ENCODE measurements at regions not wholly inside any gene's neighbourhood (a gene's known extent, or its start where the extent isn't known, plus 50 kb on each side); places are given as distances from the start of the nearest gene placed in this dataset.

DNA sequence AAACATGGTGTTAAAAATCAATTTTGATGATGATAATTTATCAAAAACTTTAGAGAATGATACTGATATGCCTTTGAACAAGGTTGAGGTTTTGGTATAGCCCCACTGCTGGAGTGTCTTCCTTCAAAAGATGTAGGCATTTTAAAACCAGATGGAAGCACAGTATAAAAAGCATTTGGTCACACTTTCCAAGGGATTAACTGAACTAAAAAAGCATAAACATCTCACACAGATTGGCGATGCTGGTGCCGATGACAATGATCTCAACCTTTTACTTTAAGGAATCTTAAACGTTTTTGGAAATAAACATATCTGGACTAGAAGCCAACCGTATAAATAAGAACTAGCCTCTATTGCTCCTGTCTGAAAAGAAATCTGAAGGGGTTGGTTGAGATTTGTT, 488.4 kb downstream of the ENC1 start:
- H4K20me1 ChIP-seq = no peaks in the 10 kb centered on the region
- no peak for TF ChIP-seq Cebpa-rat (IDR thresholded peaks at IDR 0.05)
- no peak overlapping the region for H3K27ac ChIP-seq
- H3K9me3 ChIP-seq = no peaks in the 10 kb centered on the region
- no peaks in the 10 kb centered on the region for H3K27me3 ChIP-seq
- no peak overlapping the region for H3K4me2 ChIP-seq
- no peaks in the 10 kb centered on the region for H3K36me3 ChIP-seq
- no peaks in the 10 kb centered on the region for H3K4me1 ChIP-seq
- H3K9ac ChIP-seq = no peak overlapping the region
- no peak overlapping the region for H3K4me3 ChIP-seq

DNA sequence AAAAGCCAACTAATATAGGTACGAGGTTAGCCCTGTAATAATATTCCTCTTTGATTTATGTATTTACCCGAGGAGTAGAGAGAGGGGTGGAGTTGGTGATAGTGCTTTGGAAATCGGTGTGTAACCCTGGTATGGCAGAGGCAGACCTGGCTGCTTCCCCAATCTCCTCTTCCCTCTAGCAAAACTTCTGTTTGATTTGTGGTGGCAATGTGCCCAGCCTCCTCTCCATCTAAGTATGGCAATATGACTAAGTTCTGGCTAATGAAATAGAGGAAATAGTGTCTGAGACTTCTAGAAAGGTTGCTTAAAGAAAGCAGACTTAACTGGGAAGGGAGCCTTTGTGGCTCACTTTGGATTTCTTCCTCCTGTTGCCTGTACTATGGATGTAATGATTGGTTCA, 491.1 kb downstream of the ENC1 start:
- no peaks in the 10 kb centered on the region for H3K36me3 ChIP-seq
- no peak overlapping the region for H3K9ac ChIP-seq
- no peaks in the 10 kb centered on the region for H3K4me1 ChIP-seq
- no peaks in the 10 kb centered on the region for H3K27me3 ChIP-seq
- no peak overlapping the region for H3K4me2 ChIP-seq
- no peaks in the 10 kb centered on the region for H3K9me3 ChIP-seq
- no peak overlapping the region for H3K27ac ChIP-seq
- no peaks in the 10 kb centered on the region for H4K20me1 ChIP-seq
- TF ChIP-seq Cebpa-rat (IDR thresholded peaks at IDR 0.05) = no peak
- H3K4me3 ChIP-seq = no peak overlapping the region

DNA sequence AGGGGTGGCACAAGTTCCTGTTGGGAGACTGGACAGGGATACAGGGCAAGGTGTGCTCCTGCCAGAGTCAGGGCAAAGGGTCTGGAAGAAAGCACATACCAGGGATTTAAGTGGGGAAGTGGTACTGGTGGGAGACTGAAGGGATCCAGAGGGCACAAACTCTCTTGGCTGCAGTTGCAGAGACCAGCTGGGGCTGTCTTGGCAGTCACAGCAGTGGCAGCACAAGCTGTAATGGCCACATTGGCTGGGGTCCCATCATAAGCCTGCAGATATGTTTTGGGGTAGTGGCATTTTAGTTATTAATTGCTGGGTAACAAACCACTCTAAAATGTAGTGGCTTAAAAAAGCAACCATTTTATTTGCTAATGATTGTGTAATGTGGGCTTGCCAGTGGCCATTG, 492.2 kb downstream of the ENC1 start:
- no peak overlapping the region for H3K27ac ChIP-seq

DNA sequence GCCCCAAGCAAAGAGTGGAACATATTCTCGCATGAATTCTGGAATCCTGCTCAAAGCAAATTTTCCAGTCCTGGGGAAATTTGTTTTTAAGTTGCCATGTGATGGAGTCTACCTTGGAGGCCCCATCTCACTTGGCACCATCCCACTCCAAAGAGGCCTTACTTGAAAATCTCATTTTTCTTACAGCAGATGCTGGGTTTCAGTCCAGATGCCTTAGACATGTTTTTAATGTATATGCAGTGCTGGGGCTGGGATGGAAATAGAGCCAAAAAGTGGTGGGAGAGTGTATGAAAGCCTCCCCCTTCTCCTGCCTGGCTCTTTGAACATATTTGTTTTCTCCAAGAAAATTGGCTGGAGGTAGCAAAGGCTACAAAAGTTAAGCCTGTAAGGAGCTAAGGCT, 493.7 kb downstream of the ENC1 start:
- Histone ChIP-seq H3K36me3 (no peaks in the 10 kb centered on the region), H3K4me1 (no peaks in the 10 kb centered on the region), H3K9me3 (no peaks in the 10 kb centered on the region), H3K27ac (no peak overlapping the region), H3K4me2 (no peak overlapping the region), H3K4me3 (no peak overlapping the region), H4K20me1 (no peaks in the 10 kb centered on the region), H3K27me3 (no peaks in the 10 kb centered on the region), H3K9ac (no peak overlapping the region)
- no peak for TF ChIP-seq Cebpa-rat (IDR thresholded peaks at IDR 0.05)

More for the DNA sequence above, 492.2 kb downstream of the ENC1 start:
- no peaks in the 10 kb centered on the region for H3K27me3 ChIP-seq
- H3K4me3 ChIP-seq = no peak overlapping the region
- no peaks in the 10 kb centered on the region for H3K36me3 ChIP-seq
- H3K9ac ChIP-seq = no peak overlapping the region
- H4K20me1 ChIP-seq = no peaks in the 10 kb centered on the region
- no peaks in the 10 kb centered on the region for H3K9me3 ChIP-seq
- no peak for TF ChIP-seq Cebpa-rat (IDR thresholded peaks at IDR 0.05)
- no peak overlapping the region for H3K4me2 ChIP-seq
- H3K4me1 ChIP-seq = no peaks in the 10 kb centered on the region

DNA sequence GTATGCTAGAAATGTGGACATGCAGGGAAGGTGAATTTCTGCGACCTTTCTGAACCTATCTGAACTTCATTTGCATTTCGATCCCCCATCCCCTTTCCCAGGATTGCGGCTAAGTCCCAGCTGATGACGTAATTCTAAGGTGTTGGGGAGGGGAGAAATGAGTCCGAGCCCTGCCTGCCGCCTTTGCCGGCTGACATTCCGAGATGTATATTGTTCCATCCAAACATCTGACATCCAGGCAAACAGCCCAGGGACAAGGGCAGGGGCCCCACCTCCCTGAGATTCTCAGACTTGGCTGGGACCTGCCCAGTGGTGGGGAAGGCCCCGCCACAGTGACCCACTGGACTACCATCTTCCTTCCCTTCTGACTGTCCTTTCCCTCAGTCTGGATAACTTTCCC, 494.6 kb downstream of the ENC1 start:
- H4K20me1 ChIP-seq = no peaks in the 10 kb centered on the region
- H3K4me2 ChIP-seq = no peak overlapping the region
- no peaks in the 10 kb centered on the region for H3K27me3 ChIP-seq
- no peak overlapping the region for H3K27ac ChIP-seq
- H3K4me3 ChIP-seq = no peak overlapping the region
- no peak for TF ChIP-seq Cebpa-rat (IDR thresholded peaks at IDR 0.05)
- H3K9me3 ChIP-seq = no peaks in the 10 kb centered on the region
- H3K9ac ChIP-seq = no peak overlapping the region
- no peaks in the 10 kb centered on the region for H3K36me3 ChIP-seq
- H3K4me1 ChIP-seq = no peaks in the 10 kb centered on the region

DNA sequence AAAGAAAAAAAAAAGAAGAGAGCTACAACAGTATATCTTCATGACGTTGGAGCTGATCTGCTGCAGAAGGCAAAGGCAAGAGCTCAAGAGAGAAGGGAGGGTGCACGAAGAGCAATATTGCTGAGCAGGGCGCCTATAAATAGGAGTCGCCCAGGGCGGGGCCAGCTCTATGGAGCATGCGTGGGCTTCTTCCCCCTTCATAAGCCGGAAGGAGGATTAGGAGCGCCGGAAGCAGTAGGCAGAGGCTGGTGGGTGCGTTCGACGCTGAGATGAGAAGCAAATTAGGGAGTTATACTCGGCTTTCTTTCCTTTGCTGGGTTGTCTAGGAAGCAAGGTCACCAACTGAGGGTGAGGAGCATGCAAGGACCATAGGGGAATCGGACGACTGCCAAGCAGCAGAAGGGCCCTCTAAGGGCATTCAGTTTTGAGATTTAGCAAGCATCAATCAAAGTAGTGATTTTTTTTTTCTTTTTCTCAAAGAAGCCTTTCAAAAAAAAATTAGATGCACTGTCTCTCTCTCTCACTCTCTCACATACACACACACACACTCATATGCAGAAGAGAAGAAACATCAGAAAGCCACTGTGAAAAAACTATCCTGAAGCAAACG, 496.7 kb downstream of the ENC1 start:
- Histone ChIP-seq H3K4me3 (no peak overlapping the region), H3K9me3 (no peaks in the 10 kb centered on the region), H3K27ac (no peak overlapping the region), H4K20me1 (no peaks in the 10 kb centered on the region), H3K9ac (no peak overlapping the region), H3K4me1 (no peaks in the 10 kb centered on the region), H3K36me3 (no peaks in the 10 kb centered on the region), H3K27me3 (no peaks in the 10 kb centered on the region), H3K4me2 (no peak overlapping the region)
- TF ChIP-seq Cebpa-rat (IDR thresholded peaks at IDR 0.05) = no peak

DNA sequence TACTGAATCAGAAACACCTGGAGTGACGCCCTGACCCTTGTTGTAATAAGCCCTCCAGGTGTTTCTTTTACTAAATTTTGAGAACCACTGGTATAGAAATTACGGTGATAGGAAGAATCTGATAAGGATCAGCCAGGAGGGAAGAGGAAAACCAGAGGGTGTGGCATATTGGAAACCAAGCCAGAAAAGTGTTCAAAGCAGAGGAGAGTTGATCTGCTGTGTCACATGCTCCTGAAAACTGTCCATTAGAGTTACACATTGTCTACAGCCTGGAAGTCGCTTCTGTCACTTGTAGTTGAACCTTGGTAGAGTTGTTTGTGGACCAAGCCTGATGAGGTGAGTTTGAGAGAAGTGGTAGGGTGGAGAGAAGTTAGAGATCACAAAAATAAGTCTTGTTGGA, 497.4 kb downstream of the ENC1 start:
- no peak overlapping the region for H3K4me2 ChIP-seq
- H3K36me3 ChIP-seq = no peaks in the 10 kb centered on the region
- H3K4me1 ChIP-seq = no peaks in the 10 kb centered on the region
- no peak overlapping the region for H3K27ac ChIP-seq
- H3K4me3 ChIP-seq = no peak overlapping the region
- no peaks in the 10 kb centered on the region for H3K27me3 ChIP-seq
- no peak for TF ChIP-seq Cebpa-rat (IDR thresholded peaks at IDR 0.05)
- H3K9ac ChIP-seq = no peak overlapping the region
- no peaks in the 10 kb centered on the region for H4K20me1 ChIP-seq
- H3K9me3 ChIP-seq = no peaks in the 10 kb centered on the region

DNA sequence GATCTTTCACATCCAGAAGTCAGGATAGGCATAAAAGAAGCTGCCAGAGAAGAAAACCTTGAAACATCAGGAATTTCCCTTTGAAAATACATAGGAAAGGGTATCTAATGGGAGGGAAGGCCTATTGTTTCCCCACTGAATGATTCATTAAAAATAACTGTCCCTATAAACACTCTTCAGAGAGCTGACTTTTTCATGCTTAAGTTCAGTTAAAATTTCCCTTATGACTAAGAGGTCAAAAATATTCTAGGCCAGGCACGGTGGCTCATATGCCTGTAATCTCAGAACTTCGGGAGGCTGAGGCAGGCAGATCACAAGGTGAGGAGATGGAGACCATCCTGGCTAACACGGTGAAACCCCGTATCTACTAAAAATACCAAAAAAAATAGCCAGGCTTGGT, 499.5 kb downstream of the ENC1 start:
- no peak for TF ChIP-seq Cebpa-rat (IDR thresholded peaks at IDR 0.05)
- H3K4me1 ChIP-seq = no peaks in the 10 kb centered on the region
- H3K27me3 ChIP-seq = no peaks in the 10 kb centered on the region
- H3K4me3 ChIP-seq = no peak overlapping the region
- H3K9ac ChIP-seq = no peak overlapping the region
- H3K4me2 ChIP-seq = no peak overlapping the region
- H3K36me3 ChIP-seq = no peaks in the 10 kb centered on the region
- no peaks in the 10 kb centered on the region for H4K20me1 ChIP-seq
- H3K27ac ChIP-seq = no peak overlapping the region
- no peaks in the 10 kb centered on the region for H3K9me3 ChIP-seq

DNA sequence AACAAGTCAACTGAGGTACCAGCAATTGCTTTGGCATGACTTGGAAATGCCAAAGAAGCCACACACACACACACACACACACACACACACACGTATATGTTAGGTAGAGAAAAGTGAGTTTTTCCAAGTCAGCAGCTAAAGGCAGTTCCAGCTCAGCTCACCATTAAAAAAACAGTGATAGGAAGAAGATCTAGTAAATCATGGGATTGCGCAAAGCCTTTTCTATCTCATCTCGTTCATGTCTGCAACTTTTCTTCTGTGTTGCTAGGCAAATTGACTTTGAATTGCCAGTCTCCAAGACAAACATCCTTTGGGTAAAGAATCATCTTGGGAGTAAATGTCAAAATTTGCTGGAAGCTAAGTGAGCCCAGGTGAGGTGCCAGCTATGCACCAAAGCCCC, 500.1 kb downstream of the ENC1 start:
- TF ChIP-seq Cebpa-rat (IDR thresholded peaks at IDR 0.05) = no peak
- Histone ChIP-seq H3K4me3 (no peak overlapping the region), H3K9ac (no peak overlapping the region), H3K4me2 (no peak overlapping the region), H3K36me3 (no peaks in the 10 kb centered on the region), H4K20me1 (no peaks in the 10 kb centered on the region), H3K27ac (no peak overlapping the region), H3K9me3 (no peaks in the 10 kb centered on the region), H3K4me1 (no peaks in the 10 kb centered on the region), H3K27me3 (no peaks in the 10 kb centered on the region)

DNA sequence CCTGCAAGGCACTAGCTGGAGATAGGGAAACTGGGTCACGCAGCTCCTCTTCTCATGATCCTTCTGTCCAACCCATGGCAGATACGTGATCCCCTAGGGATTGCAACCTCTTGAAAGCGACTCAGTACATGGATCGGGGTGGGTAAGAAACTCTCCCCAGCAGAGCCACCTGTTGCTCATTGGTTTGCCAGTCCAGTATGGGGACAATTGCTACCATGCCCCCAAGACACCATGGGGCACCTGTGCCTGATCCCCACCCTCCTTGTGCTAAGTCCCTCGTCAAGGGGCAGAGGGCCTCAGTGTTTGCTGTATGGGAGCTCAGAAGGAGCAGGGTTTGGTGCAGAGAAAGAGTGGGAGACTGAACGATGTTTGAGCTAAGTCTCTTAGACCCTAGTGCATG, 500.9 kb downstream of the ENC1 start:
- no peaks in the 10 kb centered on the region for H3K36me3 ChIP-seq
- no peaks in the 10 kb centered on the region for H3K9me3 ChIP-seq
- H3K4me3 ChIP-seq = no peak overlapping the region
- H3K9ac ChIP-seq = no peak overlapping the region
- no peaks in the 10 kb centered on the region for H3K4me1 ChIP-seq
- H3K4me2 ChIP-seq = no peak overlapping the region
- H4K20me1 ChIP-seq = no peaks in the 10 kb centered on the region
- H3K27me3 ChIP-seq = no peaks in the 10 kb centered on the region
- H3K27ac ChIP-seq = no peak overlapping the region
- no peak for TF ChIP-seq Cebpa-rat (IDR thresholded peaks at IDR 0.05)

DNA sequence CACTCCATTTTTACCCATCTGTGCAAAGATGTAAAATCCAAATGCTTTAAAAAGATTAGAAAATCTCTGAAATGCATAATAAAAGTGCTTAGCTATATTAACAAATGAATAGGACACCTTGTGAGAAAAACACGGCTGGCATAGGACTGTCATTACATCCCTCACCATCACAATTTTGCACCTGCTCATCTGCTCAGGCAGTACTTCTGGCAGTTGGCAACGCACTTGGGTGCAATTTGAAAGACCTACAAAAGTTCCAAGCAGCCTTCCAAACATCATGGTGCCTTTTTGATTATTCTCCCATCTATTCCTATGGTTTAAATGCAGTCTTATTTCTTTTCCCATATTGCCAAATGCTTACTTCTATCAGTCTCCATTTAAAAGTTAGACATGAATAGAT, 501.8 kb downstream of the ENC1 start:
- Histone ChIP-seq H4K20me1 (no peaks in the 10 kb centered on the region), H3K9me3 (no peaks in the 10 kb centered on the region), H3K27me3 (no peaks in the 10 kb centered on the region), H3K4me1 (no peaks in the 10 kb centered on the region), H3K27ac (no peak overlapping the region), H3K4me3 (no peak overlapping the region), H3K4me2 (no peak overlapping the region), H3K9ac (no peak overlapping the region), H3K36me3 (no peaks in the 10 kb centered on the region)
- TF ChIP-seq Cebpa-rat (IDR thresholded peaks at IDR 0.05) = no peak
